Neural cell (in vitro differentiated cells): ENCODE measurements at regions not wholly inside any gene's neighbourhood (a gene's known extent, or its start where the extent isn't known, plus 50 kb on each side); places are given as distances from the start of the nearest gene placed in this dataset.

ENCODE experiments used
- H2AFZ ChIP-seq: fragments of 200-600, 300-800 bp; sonication (generic), shearing (Covaris generic); 2 replicates; pipeline ENCODE4 v1.6.0; 2014; ENCODE audit warnings: low read depth, mild to moderate bottlenecking, antibody characterized with exemption, low read length, moderate library complexity
- H3F3A ChIP-seq: fragments of 200-600 bp; shearing (Covaris generic); 2 replicates; pipeline ENCODE4 v1.6.1; 2016; ENCODE audit warnings: mild to moderate bottlenecking, moderate library complexity, mixed read lengths, antibody characterized with exemption, low read length; ENCODE audit not compliant: insufficient read depth, poor library complexity, severe bottlenecking
- H3K27ac ChIP-seq: fragments of 200-600, 300-800 bp; sonication (generic), shearing (Covaris generic); 2 replicates; pipeline ENCODE4 v1.5.1; 2014; ENCODE audit warnings: mild to moderate bottlenecking, low read length, moderate library complexity
- H3K27me3 ChIP-seq: fragments of 300-800, 200-600 bp; sonication (generic), shearing (Covaris generic); 2 replicates; pipeline ENCODE4 v1.6.0; 2014; ENCODE audit warnings: mild to moderate bottlenecking, low read depth, low read length, moderate library complexity; ENCODE audit not compliant: insufficient read depth
- H3K36me3 ChIP-seq: fragments of 300-800, 200-600 bp; sonication (generic), shearing (Covaris generic); 2 replicates; pipeline ENCODE4 v1.5.1; 2014; ENCODE audit warnings: mild to moderate bottlenecking, antibody characterized with exemption, low read length, moderate library complexity; ENCODE audit not compliant: insufficient read depth
- H3K4me2 ChIP-seq: fragments of 300-800, 200-600 bp; sonication (generic), shearing (Covaris generic); 2 replicates; pipeline ENCODE4 v1.6.0; 2014; ENCODE audit warnings: mild to moderate bottlenecking, low read length
- H3K4me3 ChIP-seq: fragments of 300-800, 200-600 bp; sonication (generic), shearing (Covaris generic); 2 replicates; pipeline ENCODE4 v1.5.1; 2014; ENCODE audit warnings: mild to moderate bottlenecking, low read length, moderate library complexity
- H3K79me2 ChIP-seq: fragments of 200-600 bp; shearing (Covaris generic); replicated peaks from 2 replicates; pipeline ENCODE4 v1.6.0; 2014; ENCODE audit warnings: mild to moderate bottlenecking, low read length, moderate library complexity; ENCODE audit not compliant: insufficient read depth
- H3K9ac ChIP-seq: fragments of 300-800, 200-600 bp; sonication (generic), shearing (Covaris generic); 2 replicates; pipeline ENCODE4 v1.6.1; 2016; ENCODE audit warnings: mild to moderate bottlenecking, low read length, mixed read lengths
- H3K9me2 ChIP-seq: fragments of 200-600 bp; shearing (Covaris generic); 2 replicates; pipeline ENCODE4 v1.6.1; 2016; ENCODE audit warnings: mild to moderate bottlenecking, low read length, mixed read lengths; ENCODE audit not compliant: insufficient read depth
- H3K9me3 ChIP-seq: fragments of 200-600, 300-800 bp; sonication (generic), shearing (Covaris generic); 2 replicates; pipeline ENCODE4 v1.6.1; 2016; ENCODE audit warnings: mild to moderate bottlenecking, mixed run types, low read length, moderate library complexity, mixed read lengths
- H4K20me1 ChIP-seq: fragments of 200-600 bp; shearing (Covaris generic); 2 replicates; pipeline ENCODE4 v1.6.1; 2016; ENCODE audit warnings: mild to moderate bottlenecking, mixed run types; ENCODE audit not compliant: insufficient read depth
- CTCF ChIP-seq: fragments of 450-650 bp; IDR thresholded peaks from 2 replicates; pipeline ENCODE4 v1.5.1; 2014; ENCODE audit warnings: antibody characterized with exemption, mild to moderate bottlenecking, moderate library complexity; ENCODE audit not compliant: poor library complexity, severe bottlenecking
- EP300 ChIP-seq: fragments of 450-650 bp; conservative IDR thresholded peaks from 2 replicates; pipeline ENCODE4 v1.6.1; 2014; ENCODE audit warnings: antibody characterized with exemption, mild to moderate bottlenecking, moderate library complexity; ENCODE audit not compliant: poor library complexity, severe bottlenecking
- EZH2 ChIP-seq: fragments of 200-600, 300-800 bp; shearing (Covaris generic), sonication (generic); IDR thresholded peaks from 2 replicates; pipeline ENCODE4 v1.6.1; 2014; ENCODE audit warnings: antibody characterized with exemption, low read length, borderline replicate concordance, mild to moderate bottlenecking; ENCODE audit not compliant: insufficient read depth, poor library complexity, severe bottlenecking
- MXI1 ChIP-seq: fragments of 450-650 bp; conservative IDR thresholded peaks from 2 replicates; pipeline ENCODE4 v1.6.1; 2014; ENCODE audit warnings: antibody characterized with exemption, mild to moderate bottlenecking; ENCODE audit not compliant: poor library complexity, severe bottlenecking
- POLR2AphosphoS5 ChIP-seq: IDR thresholded peaks from 2 replicates; pipeline ENCODE4 v1.6.1; 2012
- RAD21 ChIP-seq: fragments of 450-650 bp; conservative IDR thresholded peaks from 2 replicates; pipeline ENCODE4 v1.6.1; 2014; ENCODE audit warnings: antibody characterized with exemption, mild to moderate bottlenecking, moderate library complexity
- REST ChIP-seq: IDR thresholded peaks from 2 replicates; pipeline ENCODE4 v1.6.1; 2012; ENCODE audit warnings: borderline replicate concordance
- SMC3 ChIP-seq: fragments of 450-650 bp; conservative IDR thresholded peaks from 2 replicates; pipeline ENCODE4 v1.6.1; 2014; ENCODE audit warnings: antibody characterized with exemption, mild to moderate bottlenecking, moderate library complexity; ENCODE audit not compliant: poor library complexity
- TAF1 ChIP-seq: IDR thresholded peaks from 2 replicates; pipeline ENCODE4 v1.6.1; 2012; ENCODE audit warnings: low read depth

DNA sequence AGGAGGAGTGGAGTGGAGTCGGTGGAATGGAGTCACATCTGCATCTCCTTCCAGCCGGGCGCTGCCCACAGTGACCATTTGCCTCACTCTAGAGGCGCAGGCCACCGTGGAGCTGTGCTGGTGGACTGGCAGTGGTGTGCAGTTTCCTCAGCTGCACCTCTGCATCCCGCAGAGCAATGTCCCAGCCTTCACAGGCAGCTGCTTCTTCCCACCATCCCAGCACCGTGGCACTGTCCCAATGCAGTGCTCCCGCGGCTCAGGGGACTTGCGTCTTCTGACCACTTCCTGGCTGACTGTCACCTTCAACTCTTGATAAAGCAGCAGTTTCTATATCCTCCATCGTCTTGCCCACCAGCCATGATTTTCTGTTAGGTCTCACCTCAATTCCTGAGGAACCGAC is 90.3 kb upstream of the SFMBT2 start:
- no peak overlapping the region for H3K9ac ChIP-seq
- no peak overlapping the region for H3K27ac ChIP-seq
- no peak overlapping the region for H3K4me3 ChIP-seq
- H3K4me2 ChIP-seq = no peak overlapping the region
- H2AFZ ChIP-seq = no peak overlapping the region
- H3K9me3 ChIP-seq = no peaks in the 10 kb centered on the region
- H3K9me2 ChIP-seq = no peaks in the 10 kb centered on the region
- no peaks in the 10 kb centered on the region for H3F3A ChIP-seq
- no peaks in the 10 kb centered on the region for H4K20me1 ChIP-seq
- no peak for TF ChIP-seq SMC3
- TF ChIP-seq TAF1 = no peak
- TF ChIP-seq RAD21 = no peak
- H3K27me3 ChIP-seq = no peaks in the 10 kb centered on the region
- no peaks in the 10 kb centered on the region for H3K36me3 ChIP-seq
- H3K79me2 ChIP-seq = no peaks in the 10 kb centered on the region

- no peaks in the 10 kb centered on the region for H3F3A ChIP-seq
- H4K20me1 ChIP-seq = no peaks in the 10 kb centered on the region
- no peak overlapping the region for H3K4me2 ChIP-seq
- H3K4me3 ChIP-seq = no peak overlapping the region
- no peak overlapping the region for H3K27ac ChIP-seq
- H2AFZ ChIP-seq = no peak overlapping the region
- H3K79me2 ChIP-seq = no peaks in the 10 kb centered on the region
- TF ChIP-seq MXI1 (no peak), CTCF (no peak), POLR2AphosphoS5 (no peak), TAF1 (no peak), EP300 (no peak), RAD21 (no peak), EZH2 (no peak), SMC3 (no peak), REST (no peak)
- no peaks in the 10 kb centered on the region for H3K9me2 ChIP-seq
- H3K9ac ChIP-seq = no peak overlapping the region
- H3K9me3 ChIP-seq = no peaks in the 10 kb centered on the region
- H3K27me3 ChIP-seq = no peaks in the 10 kb centered on the region
- H3K36me3 ChIP-seq = no peaks in the 10 kb centered on the region
Measured at GRCh38 chr10:7498111-7498510, 87.3 kb upstream of the SFMBT2 start.

GRCh38 chr10:7493996-7494395 is 83.2 kb upstream of the SFMBT2 start:
- no peaks in the 10 kb centered on the region for H3K36me3 ChIP-seq
- no peak for TF ChIP-seq SMC3
- TF ChIP-seq POLR2AphosphoS5 = no peak
- TF ChIP-seq RAD21 = no peak
- TF ChIP-seq TAF1 = no peak
- TF ChIP-seq MXI1 = no peak
- TF ChIP-seq EP300 = no peak
- TF ChIP-seq CTCF = no peak
- no peak for TF ChIP-seq REST
- TF ChIP-seq EZH2 = no peak

More at GRCh38 chr10:7493996-7494395, 83.2 kb upstream of the SFMBT2 start:
- Histone ChIP-seq H2AFZ (no peak overlapping the region), H3K4me3 (no peak overlapping the region), H3K4me2 (no peak overlapping the region), H3K27ac (no peak overlapping the region), H3K9me2 (no peaks in the 10 kb centered on the region), H3K9me3 (no peaks in the 10 kb centered on the region), H3K27me3 (no peaks in the 10 kb centered on the region), H4K20me1 (no peaks in the 10 kb centered on the region), H3F3A (no peaks in the 10 kb centered on the region), H3K9ac (no peak overlapping the region), H3K79me2 (no peaks in the 10 kb centered on the region)
